GM12872 (cell line): ENCODE measurements at regions not wholly inside any gene's neighbourhood (a gene's known extent, or its start where the extent isn't known, plus 50 kb on each side); places are given as distances from the start of the nearest gene placed in this dataset.

Experiments
- CTCF ChIP-seq: IDR thresholded peaks from 3 replicates; pipeline ENCODE4 v1.5.1; 2011; ENCODE audit warnings: low read depth, mild to moderate bottlenecking, low read length, moderate library complexity; ENCODE audit not compliant: insufficient read depth

GRCh38 chr7:13312307-13312706 is 624.9 kb downstream of the ARL4A start:
- no peak for TF ChIP-seq CTCF

DNA sequence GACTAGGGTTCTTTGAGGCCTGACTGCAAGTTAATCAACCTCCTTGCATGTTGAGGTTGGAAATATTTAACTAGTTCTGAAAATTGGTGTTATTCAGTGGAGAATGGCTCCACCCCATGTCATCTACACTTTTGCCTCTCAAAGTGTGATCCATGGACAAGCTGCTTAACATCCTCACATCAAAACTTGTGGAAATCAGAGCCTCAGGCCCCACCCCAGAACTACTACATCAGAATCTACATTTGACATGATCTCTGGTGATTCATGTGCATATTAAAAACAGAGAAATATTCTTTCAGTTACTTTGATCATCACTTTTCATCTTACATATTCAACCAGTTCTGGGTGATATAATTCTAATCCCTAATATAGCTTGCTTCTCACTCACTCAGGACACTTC is 632.9 kb downstream of the ARL4A start:
- TF ChIP-seq CTCF: no peak

GRCh38 chr7:13321316-13321715 is 633.9 kb downstream of the ARL4A start:
- TF ChIP-seq CTCF: no peak

DNA sequence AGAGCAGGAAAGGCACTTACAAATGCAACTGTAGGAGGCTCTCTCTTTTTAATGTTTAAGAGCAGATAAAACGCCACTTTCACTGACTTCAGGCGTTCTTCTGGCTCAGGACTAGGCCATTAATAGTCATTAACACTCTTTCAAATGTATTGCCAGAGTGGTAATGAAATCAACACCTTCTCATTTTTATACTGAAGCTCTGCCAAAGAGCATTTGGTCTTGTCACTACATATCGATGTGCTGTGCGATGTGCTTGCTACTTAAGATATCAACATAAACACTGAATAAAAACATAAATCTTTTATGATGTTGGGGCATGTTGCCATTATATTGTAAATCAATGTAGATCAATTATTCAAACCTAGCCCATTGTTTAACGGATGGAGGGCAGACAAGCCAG is 634.7 kb downstream of the ARL4A start:
- no peak for TF ChIP-seq CTCF

GRCh38 chr7:13327669-13328068 is 640.2 kb downstream of the ARL4A start:
- no peak for TF ChIP-seq CTCF

DNA sequence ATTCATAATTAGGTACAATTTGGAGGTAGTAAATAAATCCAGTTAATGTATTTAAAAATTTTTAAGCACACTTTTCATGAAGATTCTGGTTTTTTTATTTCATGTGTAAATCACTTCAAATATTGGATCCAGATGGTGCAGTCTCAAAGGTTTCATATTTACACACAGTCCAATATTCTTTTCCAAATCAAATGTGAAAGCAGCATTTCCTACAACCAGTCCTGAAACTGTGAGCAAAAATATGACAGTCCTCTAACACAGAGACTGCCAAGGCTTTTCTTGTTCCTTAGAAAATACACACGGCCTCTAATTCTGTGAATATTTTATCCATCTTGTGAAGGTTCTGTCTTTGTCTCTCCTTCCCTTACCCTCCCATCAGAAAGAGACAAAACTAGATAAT is 645.9 kb downstream of the ARL4A start:
- no peak for TF ChIP-seq CTCF

DNA sequence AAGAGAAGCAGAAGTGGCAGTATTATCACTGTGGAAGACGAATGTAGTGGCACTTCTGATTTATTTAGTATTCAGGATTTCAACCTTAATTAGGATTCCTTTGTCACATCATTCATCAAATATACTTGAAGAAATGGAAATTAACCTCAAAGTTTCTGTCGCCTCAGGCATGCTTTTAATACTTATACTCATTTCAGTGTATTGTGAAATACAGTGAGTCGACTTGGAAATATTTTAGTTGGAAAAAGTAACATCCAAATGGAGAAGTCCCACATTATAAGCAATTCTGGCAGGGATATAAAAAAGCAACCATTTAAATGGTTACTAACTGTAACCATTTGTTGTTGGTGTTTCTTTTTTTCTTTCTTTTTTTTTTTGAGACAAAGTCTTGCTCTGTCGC is 648.8 kb downstream of the ARL4A start:
- no peak for TF ChIP-seq CTCF

GRCh38 chr7:13352677-13353076 is 636.8 kb downstream of the ETV1 start:
- TF ChIP-seq CTCF: no peak
